ENCODE measurements at regions not wholly inside any gene's neighbourhood (a gene's known extent, or its start where the extent isn't known, plus 50 kb on each side); places are given as distances from the start of the nearest gene placed in this dataset.

GRCh38 chr12:77481687-77482086 lies 349.0 kb upstream of the NAV3 start:
- H2BK15ac ChIP-seq (ENCODE audit: low read depth, low read length): no peak overlapping the region
- H4K8ac ChIP-seq (replicated peaks; ENCODE audit: insufficient read length, low read depth, low read length): no peak overlapping the region
- H3K23me2 ChIP-seq (ENCODE audit: insufficient read length, low read depth, low read length, poor library complexity, severe bottlenecking): no peaks in the 10 kb centered on the region
- Mint-ChIP-seq H3K27me3 (ENCODE audit: low read depth) (no peaks in the 10 kb centered on the region), H3K4me3 (no peak overlapping the region), H3K9me3 (peaks cover 0 to 3% of the 10 kb centered on the region in 2 experiments; a peak in 1 of 5 replicates), H3K27ac (no peak overlapping the region), H3K4me1 (peaks cover 31 to 32% of the 10 kb centered on the region in 2 experiments), H3K36me3 (ENCODE audit: insufficient read depth in 1 of 3, low read depth in 3 of 3) (peaks cover 0 to 2% (median 0%) of the 10 kb centered on the region in 3 experiments; a peak in 2 of 7 replicates)
- no peaks in the 10 kb centered on the region for H3K79me1 ChIP-seq (ENCODE audit: insufficient read depth, low read depth, low read length, poor library complexity, severe bottlenecking)
- H3K4ac ChIP-seq (ENCODE audit: low read depth, low read length): no peak overlapping the region
- no CpG with 5 or more reads among the region's 1 CpG for WGBS (ENCODE audit: extremely low coverage, insufficient read length, low lambda C conversion rate)
- no peak overlapping the region for H4K5ac ChIP-seq (ENCODE audit: insufficient read length, low read depth, low read length)
- no peak overlapping the region for H4K91ac ChIP-seq (ENCODE audit: insufficient read length, low read depth, low read length)
- H4K20me1 ChIP-seq (ENCODE audit: control insufficient read depth, insufficient read depth, insufficient read length): no peaks in the 10 kb centered on the region
- H3K18ac ChIP-seq (ENCODE audit: insufficient read length, low read depth, low read length): no peak overlapping the region
- no peaks in the 10 kb centered on the region for H3K9me3 ChIP-seq (ENCODE audit: control insufficient read depth, low read depth, low read length)
- peaks cover 3% of the 10 kb centered on the region; the same call in 1 of the 2 replicates for H3K4me1 ChIP-seq (ENCODE audit: insufficient read depth, low read length)
- no peak overlapping the region for H3K9ac ChIP-seq (ENCODE audit: extremely low read depth, insufficient read length, low read length)
- H2BK5ac ChIP-seq (ENCODE audit: insufficient read length, low read length): no peak overlapping the region
- no peak for DNase-seq
- no peak overlapping the region for H3K56ac ChIP-seq (ENCODE audit: insufficient read length, low read depth, low read length)
- H3K4me2 ChIP-seq (ENCODE audit: insufficient read depth, insufficient read length, low read length): no peak overlapping the region
- H2AK5ac ChIP-seq (ENCODE audit: insufficient read length, low read length): no peak overlapping the region
- H2BK20ac ChIP-seq (ENCODE audit: low read depth, low read length, poor library complexity, severe bottlenecking): no peak overlapping the region
- TF ChIP-seq CTCF (conservative IDR thresholded peaks at IDR 0.05): no peak
- H2BK120ac ChIP-seq (ENCODE audit: low read depth, low read length, poor library complexity, severe bottlenecking): no peak overlapping the region
- no peak overlapping the region for H2BK12ac ChIP-seq (ENCODE audit: insufficient read length, low read depth, low read length)
- no peak overlapping the region for H2AFZ ChIP-seq (ENCODE audit: low read length)
- no peak overlapping the region for H3K14ac ChIP-seq (ENCODE audit: insufficient read depth, low read length)
- no peak overlapping the region for H3K23ac ChIP-seq (ENCODE audit: insufficient read length, low read depth, low read length)
- H3T11ph ChIP-seq (ENCODE audit: low read length): no peak overlapping the region
- H3K79me2 ChIP-seq (ENCODE audit: insufficient read depth, low read length): no peaks in the 10 kb centered on the region
- no peak overlapping the region for H3K27ac ChIP-seq (ENCODE audit: insufficient read length, low read depth, low read length)
- H3K27me3 ChIP-seq (ENCODE audit: insufficient read depth, low read length): no peaks in the 10 kb centered on the region
